ENCODE measurements at regions not wholly inside any gene's neighbourhood (a gene's known extent, or its start where the extent isn't known, plus 50 kb on each side); places are given as distances from the start of the nearest gene placed in this dataset.

DNA sequence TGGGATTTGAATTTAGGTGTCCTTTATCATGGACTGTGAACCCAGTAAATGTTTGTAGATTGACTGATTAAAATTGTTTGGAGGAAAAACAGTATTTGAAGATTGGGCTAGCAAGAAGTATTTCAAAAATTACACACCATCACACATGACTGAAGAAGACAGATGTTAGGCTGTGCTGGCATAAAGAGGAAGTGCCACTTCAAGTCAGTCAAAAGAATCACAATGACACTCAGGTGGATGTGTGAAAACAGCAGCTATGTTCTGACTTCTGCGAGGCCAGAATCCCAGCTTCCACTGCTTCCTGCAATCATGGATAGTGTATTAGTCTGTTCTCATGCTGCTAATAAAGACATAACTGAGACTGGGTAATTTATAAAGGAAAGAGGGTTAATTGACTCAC lies 393.3 kb downstream of the DMRT2 start:
- H2AFZ ChIP-seq (ENCODE audit: insufficient read depth, low read depth, low read length, poor library complexity, severe bottlenecking), result no peak overlapping the region
- no peak overlapping the region for H3K4me2 ChIP-seq (replicated peaks; ENCODE audit: extremely low read depth, low read length, poor library complexity, severe bottlenecking)
- H3K27ac ChIP-seq (ENCODE audit: low read depth in 1 of 2, low read length in 2 of 2), result no peak overlapping the region
- no peak overlapping the region for H3K27ac Mint-ChIP-seq
- H3K36me3 Mint-ChIP-seq, result no peaks in the 10 kb centered on the region
- no peaks in the 10 kb centered on the region for H3K36me3 ChIP-seq (replicated peaks in 1 of 2; ENCODE audit: control insufficient read depth in 1 of 2, insufficient read depth in 2 of 2, low read length in 2 of 2)
- no peaks in the 10 kb centered on the region for H3K4me1 ChIP-seq (ENCODE audit: control insufficient read depth in 1 of 2, insufficient read depth in 2 of 2, low read length in 2 of 2)
- no peaks in the 10 kb centered on the region for H4K20me1 ChIP-seq (ENCODE audit: insufficient read depth, low read length)
- no CpG with 5 or more reads among the region's 1 CpG for WGBS (ENCODE audit: insufficient coverage)
- H3K9me3 ChIP-seq (replicated peaks in 1 of 2; ENCODE audit: control insufficient read depth in 1 of 2, insufficient read depth in 1 of 2, low read length in 2 of 2), result no peaks in the 10 kb centered on the region
- DNase-seq, result no peak
- H3K4me3 ChIP-seq (replicated peaks in 1 of 3; ENCODE audit: low read depth in 2 of 3, low read length in 3 of 3), result no peak overlapping the region
- intact Hi-C loops (cut with micrococcal nuclease), result no loop called here
- TF ChIP-seq, protein P1, sequence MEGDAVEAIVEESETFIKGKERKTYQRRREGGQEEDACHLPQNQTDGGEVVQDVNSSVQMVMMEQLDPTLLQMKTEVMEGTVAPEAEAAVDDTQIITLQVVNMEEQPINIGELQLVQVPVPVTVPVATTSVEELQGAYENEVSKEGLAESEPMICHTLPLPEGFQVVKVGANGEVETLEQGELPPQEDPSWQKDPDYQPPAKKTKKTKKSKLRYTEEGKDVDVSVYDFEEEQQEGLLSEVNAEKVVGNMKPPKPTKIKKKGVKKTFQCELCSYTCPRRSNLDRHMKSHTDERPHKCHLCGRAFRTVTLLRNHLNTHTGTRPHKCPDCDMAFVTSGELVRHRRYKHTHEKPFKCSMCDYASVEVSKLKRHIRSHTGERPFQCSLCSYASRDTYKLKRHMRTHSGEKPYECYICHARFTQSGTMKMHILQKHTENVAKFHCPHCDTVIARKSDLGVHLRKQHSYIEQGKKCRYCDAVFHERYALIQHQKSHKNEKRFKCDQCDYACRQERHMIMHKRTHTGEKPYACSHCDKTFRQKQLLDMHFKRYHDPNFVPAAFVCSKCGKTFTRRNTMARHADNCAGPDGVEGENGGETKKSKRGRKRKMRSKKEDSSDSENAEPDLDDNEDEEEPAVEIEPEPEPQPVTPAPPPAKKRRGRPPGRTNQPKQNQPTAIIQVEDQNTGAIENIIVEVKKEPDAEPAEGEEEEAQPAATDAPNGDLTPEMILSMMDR (IDR thresholded peaks at IDR 0.05), result no peak
- H3K9me3 Mint-ChIP-seq, result peaks cover 0 to 3% (median 0%) of the 10 kb centered on the region in 7 donors
- peaks cover 0 to 4% (median 3%) of the 10 kb centered on the region in 3 donors for H3K27me3 Mint-ChIP-seq (ENCODE audit: low read depth in 3 of 3)
- H3K27me3 ChIP-seq (ENCODE audit: control insufficient read depth in 2 of 2, insufficient read depth in 2 of 2, low read length in 2 of 2), result no peaks in the 10 kb centered on the region
- no peaks in the 10 kb centered on the region for H3K4me1 Mint-ChIP-seq
- no peak overlapping the region for H3K4me3 Mint-ChIP-seq
- H3K79me2 ChIP-seq (ENCODE audit: insufficient read depth, low read length), result no peaks in the 10 kb centered on the region
- no peak overlapping the region for H3K9ac ChIP-seq (ENCODE audit: insufficient read depth, low read length, poor library complexity, severe bottlenecking)

DNA sequence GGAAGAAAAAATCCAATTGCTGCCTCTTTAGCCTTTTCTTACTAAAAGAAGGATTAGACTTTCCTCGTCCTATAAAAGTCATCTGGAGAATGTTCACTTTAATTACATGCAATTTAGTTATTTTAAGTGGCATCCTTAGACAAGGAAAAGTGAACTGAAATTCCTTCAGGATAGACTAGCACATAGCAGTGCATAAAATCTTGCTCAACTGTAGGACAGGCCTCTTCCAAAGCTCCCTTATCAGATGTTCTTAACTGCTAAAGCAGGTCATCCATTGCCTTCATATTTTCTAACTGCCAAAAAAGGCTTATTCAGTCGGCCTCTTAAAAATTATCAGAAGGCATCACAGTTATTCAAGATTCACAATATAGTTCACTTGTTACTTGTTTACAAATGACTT lies 396.5 kb downstream of the DMRT2 start:
- Histone ChIP-seq H3K79me2 (ENCODE audit: insufficient read depth, low read length) (no peaks in the 10 kb centered on the region), H3K4me2 (replicated peaks; ENCODE audit: extremely low read depth, low read length, poor library complexity, severe bottlenecking) (no peak overlapping the region), H3K4me3 (replicated peaks in 1 of 3; ENCODE audit: low read depth in 2 of 3, low read length in 3 of 3) (no peak overlapping the region), H3K9me3 (replicated peaks in 1 of 2; ENCODE audit: control insufficient read depth in 1 of 2, insufficient read depth in 1 of 2, low read length in 2 of 2) (no peaks in the 10 kb centered on the region), H2AFZ (ENCODE audit: insufficient read depth, low read depth, low read length, poor library complexity, severe bottlenecking) (no peak overlapping the region), H3K4me1 (ENCODE audit: control insufficient read depth in 1 of 2, insufficient read depth in 2 of 2, low read length in 2 of 2) (no peaks in the 10 kb centered on the region), H3K36me3 (replicated peaks in 1 of 2; ENCODE audit: control insufficient read depth in 1 of 2, insufficient read depth in 2 of 2, low read length in 2 of 2) (no peaks in the 10 kb centered on the region), H3K27me3 (ENCODE audit: control insufficient read depth in 2 of 2, insufficient read depth in 2 of 2, low read length in 2 of 2) (no peaks in the 10 kb centered on the region), H4K20me1 (ENCODE audit: insufficient read depth, low read length) (no peaks in the 10 kb centered on the region), H3K9ac (ENCODE audit: insufficient read depth, low read length, poor library complexity, severe bottlenecking) (no peak overlapping the region), H3K27ac (ENCODE audit: low read depth in 1 of 2, low read length in 2 of 2) (no peak overlapping the region)
- WGBS (ENCODE audit: insufficient coverage), result no CpG with 5 or more reads among the region's 2 CpGs
- Mint-ChIP-seq H3K27me3 (ENCODE audit: low read depth in 3 of 3) (peaks cover 0 to 1% (median 1%) of the 10 kb centered on the region in 3 donors), H3K4me1 (no peaks in the 10 kb centered on the region), H3K4me3 (no peak overlapping the region), H3K27ac (no peak overlapping the region), H3K9me3 (peaks cover 0 to 6% (median 0%) of the 10 kb centered on the region in 7 donors), H3K36me3 (no peaks in the 10 kb centered on the region)
- intact Hi-C loops (cut with micrococcal nuclease), result no loop called here
- DNase-seq, result no peak
- TF ChIP-seq, protein P1 (IDR thresholded peaks at IDR 0.05), result no peak

Measured in CD14-positive monocyte (primary cell).